ENCODE measurements at regions not wholly inside any gene's neighbourhood (a gene's known extent, or its start where the extent isn't known, plus 50 kb on each side); places are given as distances from the start of the nearest gene placed in this dataset.

- no peak for DNase-seq (ENCODE audit: extremely low read depth in 1 of 11, low read depth in 9 of 11, low spot score in 4 of 11)
Observed at GRCh38 chr1:4546911-4547310, 107.5 kb upstream of the AJAP1 start.

DNA sequence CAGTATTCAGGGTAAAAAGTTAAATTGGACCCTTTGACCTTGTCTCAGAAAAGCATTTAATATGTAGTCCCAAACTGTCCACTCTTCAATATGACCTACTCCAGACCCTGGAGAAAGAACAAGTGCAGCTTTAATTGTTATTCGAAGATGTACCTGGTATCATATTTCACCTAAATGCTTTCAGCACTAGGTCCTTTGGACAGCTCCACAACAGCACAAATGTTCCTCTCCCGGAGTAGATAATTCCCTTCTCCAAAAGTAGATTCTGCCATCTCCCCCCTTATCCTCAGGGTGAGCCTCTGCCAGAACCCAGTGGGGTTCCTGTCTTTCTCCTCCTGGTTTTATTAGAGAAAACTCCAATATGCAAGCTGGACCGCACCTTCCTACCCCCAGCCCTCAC lies 104.5 kb upstream of the AJAP1 start:
- peak in 1 of 11 donors; percentile 53 for DNase-seq (ENCODE audit: extremely low read depth in 1 of 11, low read depth in 9 of 11, low spot score in 4 of 11)

GRCh38 chr1:4550941-4551340 lies 103.5 kb upstream of the AJAP1 start:
- DNase-seq (ENCODE audit: extremely low read depth in 1 of 11, low read depth in 9 of 11, low spot score in 4 of 11), result no peak

- DNase-seq (ENCODE audit: extremely low read depth in 1 of 11, low read depth in 9 of 11, low spot score in 4 of 11), result no peak
Observed at GRCh38 chr1:4551706-4552105, 102.7 kb upstream of the AJAP1 start.

GRCh38 chr1:4553761-4554160 lies 100.6 kb upstream of the AJAP1 start:
- DNase-seq (ENCODE audit: extremely low read depth in 1 of 11, low read depth in 9 of 11, low spot score in 4 of 11), result no peak

- no peak for DNase-seq (ENCODE audit: extremely low read depth in 1 of 11, low read depth in 9 of 11, low spot score in 4 of 11)
Observed at GRCh38 chr1:4554271-4554865, 100.0 kb upstream of the AJAP1 start.

DNA sequence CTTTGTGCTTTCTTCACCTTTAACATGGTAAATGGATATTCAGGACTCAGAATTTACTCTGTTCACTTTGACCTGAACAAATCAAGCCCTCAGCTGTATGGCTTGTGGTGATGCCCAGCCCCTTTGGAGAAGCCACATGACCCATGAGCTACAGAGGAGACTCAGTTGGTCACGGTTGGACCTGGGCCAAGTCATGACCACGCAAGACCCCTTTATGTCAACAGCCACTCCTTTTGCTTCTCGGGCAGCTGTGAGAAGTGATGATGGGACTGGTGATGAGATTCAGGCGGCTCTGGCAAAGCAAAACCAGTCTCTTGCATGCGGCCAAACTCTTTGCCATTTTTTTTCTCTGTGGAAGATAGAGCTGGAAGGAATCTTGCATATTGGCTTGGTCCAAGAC lies 96.5 kb upstream of the AJAP1 start:
- no peak for DNase-seq (ENCODE audit: extremely low read depth in 1 of 11, low read depth in 9 of 11, low spot score in 4 of 11)

DNA sequence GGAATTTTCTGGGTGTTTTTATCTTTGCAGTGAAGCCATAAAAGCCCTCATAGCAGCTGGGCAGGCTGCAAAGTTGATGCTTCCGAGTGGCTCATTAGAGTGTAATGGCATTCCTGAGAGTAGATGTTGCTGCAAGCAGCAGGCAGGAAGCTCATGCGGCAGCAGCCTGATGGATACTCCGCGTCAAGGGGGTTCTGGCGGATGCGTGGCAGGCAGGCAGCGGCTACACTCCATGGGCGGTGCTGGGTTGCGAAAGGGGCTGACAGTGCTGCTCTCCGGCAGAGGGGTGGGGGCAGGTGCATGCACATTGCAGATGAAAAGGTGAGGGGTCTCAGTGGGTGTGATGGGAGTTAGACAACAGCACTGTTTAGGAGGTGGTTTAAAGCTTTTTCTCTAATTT lies 93.2 kb upstream of the AJAP1 start:
- DNase-seq (ENCODE audit: extremely low read depth in 1 of 11, low read depth in 9 of 11, low spot score in 4 of 11), result no peak

DNA sequence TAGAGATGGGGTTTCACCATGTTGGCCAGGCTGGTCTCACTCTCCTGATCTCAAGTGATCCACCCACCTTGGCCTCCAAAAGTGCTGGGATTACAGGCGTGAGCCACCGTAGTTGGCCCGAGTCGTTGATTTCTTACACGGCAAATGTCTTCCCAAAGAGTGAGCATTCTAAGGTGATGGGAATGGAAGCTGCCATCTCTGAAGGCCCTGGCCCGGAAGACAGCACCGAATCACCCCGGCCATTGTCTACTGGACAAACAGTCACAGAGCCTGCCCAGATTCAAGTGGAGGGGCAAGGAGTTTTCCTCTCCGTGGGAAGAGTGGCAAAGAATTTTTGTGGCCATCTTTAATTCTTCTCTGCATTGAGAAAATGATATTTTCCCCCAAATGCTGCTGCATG lies 92.1 kb upstream of the AJAP1 start:
- DNase-seq (ENCODE audit: extremely low read depth in 1 of 11, low read depth in 9 of 11, low spot score in 4 of 11), result no peak

GRCh38 chr1:4563586-4563985 lies 90.8 kb upstream of the AJAP1 start:
- DNase-seq (ENCODE audit: extremely low read depth in 1 of 11, low read depth in 9 of 11, low spot score in 4 of 11), result no peak

- no peak for DNase-seq (ENCODE audit: extremely low read depth in 1 of 11, low read depth in 9 of 11, low spot score in 4 of 11)
Observed at GRCh38 chr1:4564051-4564450, 90.4 kb upstream of the AJAP1 start.

GRCh38 chr1:4565166-4565565 lies 89.2 kb upstream of the AJAP1 start:
- DNase-seq (ENCODE audit: extremely low read depth in 1 of 11, low read depth in 9 of 11, low spot score in 4 of 11), result no peak

DNA sequence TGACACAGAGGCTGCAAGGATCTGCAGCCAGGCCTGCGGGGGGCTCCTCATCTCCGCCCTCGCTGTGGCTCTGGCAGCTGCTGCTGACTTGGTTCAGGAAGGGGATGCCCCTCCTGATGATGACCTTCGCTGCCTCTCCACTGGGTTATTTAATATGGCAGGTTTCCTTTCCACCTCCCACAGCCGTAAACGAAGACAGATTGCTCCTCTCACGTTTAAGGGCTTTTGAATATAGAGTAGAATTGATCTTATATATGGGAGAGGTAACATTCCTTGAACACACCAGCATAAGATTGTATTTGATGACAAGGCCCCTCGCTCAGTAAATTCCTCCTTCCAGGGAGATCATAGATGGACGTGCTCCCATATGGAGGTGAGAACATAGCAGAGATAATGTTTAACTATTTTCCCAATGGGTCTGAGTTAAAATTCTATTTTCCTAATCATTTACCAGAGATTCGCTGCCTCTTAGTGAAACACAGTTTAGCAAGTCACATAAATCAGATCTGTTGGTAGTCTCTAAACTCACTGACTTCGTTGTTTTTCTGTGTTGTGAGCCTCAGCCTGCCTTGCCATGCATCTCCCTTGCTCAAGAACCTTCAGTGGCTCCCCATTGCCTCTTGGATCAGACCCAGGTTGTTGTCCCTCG lies 88.5 kb upstream of the AJAP1 start:
- DNase-seq (ENCODE audit: extremely low read depth in 1 of 11, low read depth in 9 of 11, low spot score in 4 of 11), result no peak

DNA sequence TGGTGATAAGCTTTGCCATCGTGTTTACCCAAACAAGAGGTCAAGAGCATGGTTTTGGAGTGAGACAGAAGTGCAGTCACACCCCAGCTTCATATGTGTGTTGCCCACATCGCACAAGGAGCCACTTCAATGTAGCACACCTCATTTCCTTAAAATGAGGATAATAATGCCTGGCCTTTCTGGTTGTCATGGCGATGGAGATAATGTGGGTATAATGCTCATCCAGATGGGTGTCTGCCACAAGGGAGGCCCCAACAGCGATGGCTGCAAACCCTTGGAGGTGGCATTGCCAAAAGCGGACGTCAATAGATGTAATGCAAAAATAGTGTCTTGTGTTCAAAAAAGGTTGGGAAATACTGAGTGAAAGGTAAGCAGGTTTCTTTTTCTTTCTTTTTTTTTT lies 83.1 kb upstream of the AJAP1 start:
- DNase-seq (ENCODE audit: extremely low read depth in 1 of 11, low read depth in 9 of 11, low spot score in 4 of 11), result no peak

GRCh38 chr1:4573526-4573925 lies 80.9 kb upstream of the AJAP1 start:
- no peak for DNase-seq (ENCODE audit: extremely low read depth in 1 of 11, low read depth in 9 of 11, low spot score in 4 of 11)

GRCh38 chr1:4581807-4582206 lies 72.6 kb upstream of the AJAP1 start:
- DNase-seq (ENCODE audit: extremely low read depth in 1 of 11, low read depth in 9 of 11, low spot score in 4 of 11), result no peak

DNA sequence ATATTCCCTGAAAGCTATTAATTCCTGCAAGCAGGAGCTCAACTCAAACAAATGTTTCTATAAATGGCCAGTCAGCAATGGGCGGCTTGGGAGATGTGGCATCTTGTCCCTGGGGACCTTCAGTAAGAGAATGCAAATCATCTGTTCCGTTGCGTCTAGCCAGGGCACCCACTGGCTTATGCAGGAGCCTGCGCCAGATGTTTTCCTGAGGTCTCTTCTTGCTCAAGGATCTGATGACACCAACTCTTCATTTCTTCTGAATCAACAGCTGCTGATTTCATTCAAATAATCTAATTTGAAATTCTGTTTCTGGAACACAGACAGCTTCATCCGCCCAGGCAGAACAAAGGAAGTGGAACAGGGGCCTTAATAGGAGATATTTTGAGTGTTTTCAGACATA lies 70.0 kb upstream of the AJAP1 start:
- no peak for DNase-seq (ENCODE audit: extremely low read depth in 1 of 11, low read depth in 9 of 11, low spot score in 4 of 11)

- no peak for DNase-seq (ENCODE audit: extremely low read depth in 1 of 11, low read depth in 9 of 11, low spot score in 4 of 11)
Observed at GRCh38 chr1:4585216-4585615, 69.2 kb upstream of the AJAP1 start.

DNA sequence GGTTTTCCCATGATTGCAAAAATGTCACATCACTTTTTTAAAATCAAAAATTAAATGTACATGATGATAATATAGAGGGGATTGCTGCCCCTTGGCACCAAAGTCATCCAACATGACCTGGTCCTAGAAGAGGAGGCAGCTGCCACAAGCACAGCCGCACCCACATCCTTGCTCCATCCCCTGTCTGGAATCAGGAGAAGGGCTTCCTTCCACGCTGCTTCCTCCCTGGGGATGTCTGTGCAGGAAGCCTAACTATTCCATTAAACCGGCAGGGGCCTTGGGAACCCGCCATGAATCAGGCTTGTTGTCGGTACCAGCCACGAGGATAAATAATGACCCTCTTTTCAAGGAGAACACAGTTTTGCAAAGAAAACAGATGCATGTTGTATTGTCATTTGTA lies 68.7 kb upstream of the AJAP1 start:
- DNase-seq (ENCODE audit: extremely low read depth in 1 of 11, low read depth in 9 of 11, low spot score in 4 of 11), result no peak

GRCh38 chr1:4586611-4587160 lies 67.7 kb upstream of the AJAP1 start:
- DNase-seq (ENCODE audit: extremely low read depth in 1 of 11, low read depth in 9 of 11, low spot score in 4 of 11), result no peak

DNA sequence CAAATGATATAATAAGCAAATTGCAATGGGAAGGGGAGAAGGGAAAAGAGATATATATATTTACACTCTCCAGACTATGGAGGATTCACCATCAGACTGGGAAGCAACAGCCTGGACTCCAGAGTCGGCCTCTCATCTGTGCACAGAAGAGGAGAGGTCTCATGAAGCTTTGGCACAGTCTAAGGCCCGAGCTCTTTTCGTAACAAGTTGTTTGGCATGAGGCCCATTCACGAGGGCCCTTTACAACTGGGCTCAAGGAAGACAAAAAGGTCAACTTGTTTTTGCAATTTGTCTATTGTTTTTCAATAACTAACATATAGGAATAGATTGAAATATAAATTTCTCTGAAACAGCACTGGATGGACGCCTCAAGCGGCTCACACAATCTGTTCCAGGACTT lies 66.7 kb upstream of the AJAP1 start:
- no peak for DNase-seq (ENCODE audit: extremely low read depth in 1 of 11, low read depth in 9 of 11, low spot score in 4 of 11)
